ENCODE measurements at regions not wholly inside any gene's neighbourhood (a gene's known extent, or its start where the extent isn't known, plus 50 kb on each side); places are given as distances from the start of the nearest gene placed in this dataset.

DNA sequence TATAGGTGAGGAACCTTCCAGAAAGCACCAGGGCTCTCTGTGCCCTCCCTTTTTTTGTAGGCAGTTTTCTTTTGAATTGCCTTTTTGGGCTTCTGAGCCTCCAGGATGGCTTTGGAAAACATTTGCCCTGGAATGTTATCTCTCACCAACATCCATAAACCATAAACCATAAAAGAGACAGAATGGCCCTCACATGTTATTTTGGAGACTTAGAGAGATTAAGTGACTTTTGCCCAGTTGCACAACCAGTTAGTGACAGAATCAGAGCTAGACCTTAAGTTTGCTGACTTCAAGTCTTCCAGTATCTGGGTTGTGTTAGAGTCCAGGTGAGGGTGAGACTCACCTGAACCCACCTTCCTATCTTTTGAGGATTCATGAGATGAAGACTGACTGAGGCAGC lies 153.0 kb upstream of the STX18 start:
- intact Hi-C loops (cut with micrococcal nuclease) = no loop called here
- Histone ChIP-seq H3K27ac (ENCODE audit: low read depth, low read length) (peak overlapping the region; percentile 13; the same call in 1 of the 2 replicates), H3K79me2 (ENCODE audit: insufficient read depth, low read length) (no peaks in the 10 kb centered on the region), H3K9ac (ENCODE audit: low read length) (no peak overlapping the region), H3K9me2 (ENCODE audit: insufficient read depth) (no peaks in the 10 kb centered on the region), H3K4me1 (ENCODE audit: control insufficient read depth in 1 of 2, insufficient read depth in 2 of 2, low read length in 2 of 2) (peaks cover 28 to 29% of the 10 kb centered on the region in 2 experiments), H3K4me3 (replicated peaks in 1 of 2; ENCODE audit: low read depth in 1 of 2, low read length in 2 of 2) (no peak overlapping the region), H3K36me3 (ENCODE audit: control insufficient read depth in 1 of 2, insufficient read depth in 2 of 2, low read length in 2 of 2) (no peaks in the 10 kb centered on the region), H4K20me1 (ENCODE audit: insufficient read depth) (no peaks in the 10 kb centered on the region), H3K27me3 (ENCODE audit: insufficient read depth, low read length) (no peaks in the 10 kb centered on the region), H2AFZ (ENCODE audit: low read depth, low read length, poor library complexity, severe bottlenecking) (no peak overlapping the region), H3K4me2 (ENCODE audit: low read length) (peak overlapping the region; percentile 14; the same call in 1 of the 2 replicates), H3K9me3 (ENCODE audit: control insufficient read depth in 1 of 2, insufficient read depth in 1 of 2, low read depth in 1 of 2, low read length in 2 of 2) (no peaks in the 10 kb centered on the region)
- ChIA-PET CTCF (interaction anchor here (1.5 to 2.5 kb wide), 2 partner anchors 17 kb away, joined by 3 to 8 read pairs; no protein-coding TSS in a partner anchor), RAD21 (ENCODE audit: low non-redundant PET in 1 of 2, low total read pairs in 2 of 2, uncharacterized antibody in 2 of 2, unreplicated experiment in 2 of 2) (no interaction called here), POLR2A (no interaction called here)
- no peak for DNase-seq (ENCODE audit: low read depth, low spot score)
- no TSS peak for BruUV-seq (replicated peaks)
- no peak for ATAC-seq
- TF ChIP-seq SP1 (IDR thresholded peaks at IDR 0.05; ENCODE audit: low read depth) (no peak), JUND (IDR thresholded peaks at IDR 0.05) (no peak), ELF1 (IDR thresholded peaks at IDR 0.05; ENCODE audit: borderline replicate concordance, low read depth) (no peak), EZH2 (IDR thresholded peaks at IDR 0.05) (no peak), SIN3A (IDR thresholded peaks at IDR 0.05; ENCODE audit: low read depth) (no peak), CEBPB (IDR thresholded peaks at IDR 0.05; ENCODE audit: low read depth) (no peak), EZH2phosphoT487 (IDR thresholded peaks at IDR 0.05; ENCODE audit: borderline replicate concordance) (no peak), TCF7L2 (IDR thresholded peaks at IDR 0.05; ENCODE audit: borderline replicate concordance, extremely low read depth, insufficient read depth, insufficient read length) (no peak), EGR1 (IDR thresholded peaks at IDR 0.05; ENCODE audit: low read depth) (no peak), CTCF (IDR thresholded peaks at IDR 0.05 in 2 of 3, conservative IDR thresholded peaks at IDR 0.05 in 1 of 3; ENCODE audit: borderline replicate concordance in 1 of 3, insufficient read depth in 1 of 3, low read depth in 2 of 3, low read length in 2 of 3) (no peak)
- TF ChIP-seq, protein P1, sequence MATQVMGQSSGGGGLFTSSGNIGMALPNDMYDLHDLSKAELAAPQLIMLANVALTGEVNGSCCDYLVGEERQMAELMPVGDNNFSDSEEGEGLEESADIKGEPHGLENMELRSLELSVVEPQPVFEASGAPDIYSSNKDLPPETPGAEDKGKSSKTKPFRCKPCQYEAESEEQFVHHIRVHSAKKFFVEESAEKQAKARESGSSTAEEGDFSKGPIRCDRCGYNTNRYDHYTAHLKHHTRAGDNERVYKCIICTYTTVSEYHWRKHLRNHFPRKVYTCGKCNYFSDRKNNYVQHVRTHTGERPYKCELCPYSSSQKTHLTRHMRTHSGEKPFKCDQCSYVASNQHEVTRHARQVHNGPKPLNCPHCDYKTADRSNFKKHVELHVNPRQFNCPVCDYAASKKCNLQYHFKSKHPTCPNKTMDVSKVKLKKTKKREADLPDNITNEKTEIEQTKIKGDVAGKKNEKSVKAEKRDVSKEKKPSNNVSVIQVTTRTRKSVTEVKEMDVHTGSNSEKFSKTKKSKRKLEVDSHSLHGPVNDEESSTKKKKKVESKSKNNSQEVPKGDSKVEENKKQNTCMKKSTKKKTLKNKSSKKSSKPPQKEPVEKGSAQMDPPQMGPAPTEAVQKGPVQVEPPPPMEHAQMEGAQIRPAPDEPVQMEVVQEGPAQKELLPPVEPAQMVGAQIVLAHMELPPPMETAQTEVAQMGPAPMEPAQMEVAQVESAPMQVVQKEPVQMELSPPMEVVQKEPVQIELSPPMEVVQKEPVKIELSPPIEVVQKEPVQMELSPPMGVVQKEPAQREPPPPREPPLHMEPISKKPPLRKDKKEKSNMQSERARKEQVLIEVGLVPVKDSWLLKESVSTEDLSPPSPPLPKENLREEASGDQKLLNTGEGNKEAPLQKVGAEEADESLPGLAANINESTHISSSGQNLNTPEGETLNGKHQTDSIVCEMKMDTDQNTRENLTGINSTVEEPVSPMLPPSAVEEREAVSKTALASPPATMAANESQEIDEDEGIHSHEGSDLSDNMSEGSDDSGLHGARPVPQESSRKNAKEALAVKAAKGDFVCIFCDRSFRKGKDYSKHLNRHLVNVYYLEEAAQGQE (IDR thresholded peaks at IDR 0.05; ENCODE audit: low read depth) = no peak
